C4-2B (cell line): ENCODE measurements at regions not wholly inside any gene's neighbourhood (a gene's known extent, or its start where the extent isn't known, plus 50 kb on each side); places are given as distances from the start of the nearest gene placed in this dataset.

Source experiments
- CTCF ChIP-seq: fragments of 450-650 bp; conservative IDR thresholded peaks from 2 replicates; pipeline ENCODE4 v1.5.1; 2017; ENCODE audit warnings: mild to moderate bottlenecking
- ZFX ChIP-seq: fragments of 450-650 bp; IDR thresholded peaks from 2 replicates; pipeline ENCODE4 v1.6.1; 2017

DNA sequence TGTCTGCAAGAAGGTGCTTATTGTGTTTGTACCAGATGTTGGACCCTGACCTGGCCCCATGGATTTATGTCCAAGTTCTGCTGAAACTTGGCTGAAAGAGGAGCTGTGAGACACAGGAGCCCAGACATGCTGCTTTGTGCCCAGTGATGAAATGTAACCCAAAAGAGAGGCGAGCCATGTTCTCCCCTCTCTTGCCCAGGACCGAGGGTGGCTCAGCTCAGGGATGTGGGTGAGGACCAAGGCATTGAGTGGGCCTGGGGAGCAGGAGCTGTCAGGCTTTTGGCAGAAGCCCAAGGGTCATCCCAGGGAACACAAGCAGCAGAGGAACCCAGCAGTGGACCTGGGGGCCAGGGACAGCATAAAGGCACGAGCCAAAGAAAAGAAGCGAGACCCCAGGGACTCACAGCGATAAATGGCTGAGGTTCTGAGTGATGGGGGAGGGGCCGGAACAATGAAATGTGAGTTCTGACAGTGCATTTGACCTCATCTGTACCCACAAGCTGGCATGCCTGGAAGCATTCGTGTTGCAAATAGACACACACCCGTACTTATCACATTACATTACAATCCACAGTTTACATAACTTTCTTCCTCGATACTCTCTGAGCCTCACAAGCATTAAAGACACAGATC, 363.4 kb upstream of the JARID2 start:
- TF ChIP-seq CTCF (no peak), ZFX (no peak)
